H9 (cell line): ENCODE measurements at regions not wholly inside any gene's neighbourhood (a gene's known extent, or its start where the extent isn't known, plus 50 kb on each side); places are given as distances from the start of the nearest gene placed in this dataset.

Experiments
- DNase-seq: peaks from one replicate; pipeline ENCODE4 v3.0.0-alpha.2; 2017
- H2AFZ ChIP-seq: one replicate; pipeline ENCODE4 v1.6.1; 2013; ENCODE audit warnings: mild to moderate bottlenecking, low read length, control low read depth, moderate library complexity
- H2AK5ac ChIP-seq: 2 replicates; pipeline ENCODE4 v1.6.1; 2013; ENCODE audit warnings: low read length, control low read depth, mixed read lengths; ENCODE audit not compliant: insufficient read length
- H2BK120ac ChIP-seq: one replicate; pipeline ENCODE4 v1.6.1; 2013; ENCODE audit warnings: low read depth, mild to moderate bottlenecking, low read length, control low read depth, inconsistent platforms; ENCODE audit not compliant: poor library complexity, severe bottlenecking
- H2BK12ac ChIP-seq: 2 replicates; pipeline ENCODE4 v1.6.1; 2013; ENCODE audit warnings: low read length, control low read depth, mixed read lengths, low read depth; ENCODE audit not compliant: insufficient read length
- H2BK15ac ChIP-seq: 2 replicates; pipeline ENCODE4 v1.6.1; 2013; ENCODE audit warnings: low read depth, low read length, control low read depth
- H2BK20ac ChIP-seq: one replicate; pipeline ENCODE4 v1.6.1; 2013; ENCODE audit warnings: low read depth, mild to moderate bottlenecking, low read length, control low read depth, inconsistent platforms; ENCODE audit not compliant: poor library complexity, severe bottlenecking
- H2BK5ac ChIP-seq: 2 replicates; pipeline ENCODE4 v1.6.1; 2013; ENCODE audit warnings: low read length, control low read depth, mixed read lengths; ENCODE audit not compliant: insufficient read length
- H3K14ac ChIP-seq: 2 replicates; pipeline ENCODE4 v1.6.1; 2013; ENCODE audit warnings: low read length, control low read depth; ENCODE audit not compliant: insufficient read depth
- H3K18ac ChIP-seq: 2 replicates; pipeline ENCODE4 v1.6.1; 2013; ENCODE audit warnings: low read depth, mild to moderate bottlenecking, mixed read lengths, low read length, control low read depth; ENCODE audit not compliant: insufficient read length
- H3K23ac ChIP-seq: 2 replicates; pipeline ENCODE4 v1.6.1; 2013; ENCODE audit warnings: low read length, control low read depth, mixed read lengths, low read depth; ENCODE audit not compliant: insufficient read length
- H3K23me2 ChIP-seq: 2 replicates; pipeline ENCODE4 v1.6.1; 2013; ENCODE audit warnings: low read depth, mild to moderate bottlenecking, mixed read lengths, low read length, control low read depth; ENCODE audit not compliant: insufficient read length, poor library complexity, severe bottlenecking
- H3K27ac ChIP-seq: 2 replicates; pipeline ENCODE4 v1.5.1; 2013; ENCODE audit warnings: low read length, control low read depth, mixed read lengths, low read depth; ENCODE audit not compliant: insufficient read length
- H3K27me3 ChIP-seq: 2 replicates; pipeline ENCODE4 v1.6.1; 2013; ENCODE audit warnings: low read length, control low read depth, inconsistent platforms; ENCODE audit not compliant: insufficient read depth
- H3K4ac ChIP-seq: 2 replicates; pipeline ENCODE4 v1.6.1; 2013; ENCODE audit warnings: low read depth, mild to moderate bottlenecking, control low read depth, inconsistent platforms, low read length, moderate library complexity
- H3K4me1 ChIP-seq: 2 replicates; pipeline ENCODE4 v1.6.1; 2013; ENCODE audit warnings: low read length, control low read depth, inconsistent platforms; ENCODE audit not compliant: insufficient read depth
- H3K4me2 ChIP-seq: 2 replicates; pipeline ENCODE4 v1.6.1; 2013; ENCODE audit warnings: low read length, control low read depth, mixed read lengths; ENCODE audit not compliant: insufficient read length, insufficient read depth
- H3K56ac ChIP-seq: 2 replicates; pipeline ENCODE4 v1.6.1; 2013; ENCODE audit warnings: low read depth, mild to moderate bottlenecking, mixed read lengths, low read length, control low read depth; ENCODE audit not compliant: insufficient read length
- H3K79me1 ChIP-seq: 2 replicates; pipeline ENCODE4 v1.6.1; 2013; ENCODE audit warnings: low read depth, mild to moderate bottlenecking, moderate library complexity, low read length, control low read depth, inconsistent platforms; ENCODE audit not compliant: insufficient read depth, poor library complexity, severe bottlenecking
- H3K79me2 ChIP-seq: 2 replicates; pipeline ENCODE4 v1.6.1; 2013; ENCODE audit warnings: low read length, control low read depth, inconsistent platforms; ENCODE audit not compliant: insufficient read depth
- H3K9ac ChIP-seq: 2 replicates; pipeline ENCODE4 v1.6.1; 2013; ENCODE audit warnings: low read length, control low read depth, mixed read lengths; ENCODE audit not compliant: insufficient read length; ENCODE audit errors: extremely low read depth
- H3K9me3 ChIP-seq: one replicate; pipeline ENCODE4 v1.6.1; 2013; ENCODE audit warnings: low read depth, low read length, inconsistent platforms; ENCODE audit not compliant: control insufficient read depth
- H3T11ph ChIP-seq: one replicate; pipeline ENCODE4 v1.6.1; 2013; ENCODE audit warnings: mild to moderate bottlenecking, low read length, control low read depth, inconsistent platforms
- H4K20me1 ChIP-seq: one replicate; pipeline ENCODE4 v1.6.1; 2013; ENCODE audit not compliant: control insufficient read depth, insufficient read length, insufficient read depth
- H4K5ac ChIP-seq: 2 replicates; pipeline ENCODE4 v1.6.1; 2013; ENCODE audit warnings: low read depth, mild to moderate bottlenecking, mixed read lengths, low read length, control low read depth; ENCODE audit not compliant: insufficient read length
- H4K8ac ChIP-seq: replicated peaks from 2 replicates; pipeline ENCODE4 v1.6.1; 2013; ENCODE audit warnings: low read length, control low read depth, mixed read lengths, low read depth; ENCODE audit not compliant: insufficient read length
- H4K91ac ChIP-seq: 2 replicates; pipeline ENCODE4 v1.6.1; 2013; ENCODE audit warnings: low read depth, mild to moderate bottlenecking, moderate library complexity, mixed read lengths, low read length, control low read depth; ENCODE audit not compliant: insufficient read length
- H3K27ac Mint-ChIP-seq, 3 experiments: 2 replicates in 2 of 3; 3 replicates in 1 of 3; pipeline ENCODE4 v1.8.0; 2020 to 2021; ENCODE audit warnings: mixed read lengths in 3 of 3, mild to moderate bottlenecking in 1 of 3, moderate library complexity in 1 of 3
- H3K27me3 Mint-ChIP-seq: 2 replicates; pipeline ENCODE4 v1.8.0; 2021; ENCODE audit warnings: low read depth, mild to moderate bottlenecking, moderate library complexity, mixed read lengths
- H3K36me3 Mint-ChIP-seq, 3 experiments: 2 replicates in 2 of 3; 3 replicates in 1 of 3; pipeline ENCODE4 v1.8.0; 2020 to 2021; ENCODE audit warnings: low read depth in 3 of 3, mixed read lengths in 3 of 3; ENCODE audit not compliant: insufficient read depth in 1 of 3
- H3K4me1 Mint-ChIP-seq, 2 experiments: 2 replicates each; pipeline ENCODE4 v1.8.0; 2020; ENCODE audit warnings: mixed read lengths in 2 of 2
- H3K4me3 Mint-ChIP-seq, 2 experiments: 2 replicates in 1 of 2; 3 replicates in 1 of 2; pipeline ENCODE4 v1.8.0; 2020 to 2021; ENCODE audit warnings: mild to moderate bottlenecking in 2 of 2, mixed read lengths in 2 of 2, moderate library complexity in 1 of 2
- H3K9me3 Mint-ChIP-seq, 2 experiments: 2 replicates in 1 of 2; 3 replicates in 1 of 2; pipeline ENCODE4 v1.8.0; 2020; ENCODE audit warnings: mild to moderate bottlenecking in 2 of 2, mixed read lengths in 2 of 2, moderate library complexity in 1 of 2
- CTCF ChIP-seq: fragments of 200-600 bp; sonication (generic); conservative IDR thresholded peaks from 3 replicates; pipeline ENCODE4 v1.8.0; 2021; ENCODE audit warnings: antibody characterized with exemption, mild to moderate bottlenecking
- WGBS: extraction: QIAGEN DNeasy Blood & Tissue Kit; methylation state at CpG from one replicate; pipeline ENCODE4 v1.1.7; 2013; ENCODE audit warnings: missing lambda C conversion rate, low lambda C conversion rate, mixed read lengths; ENCODE audit not compliant: insufficient read length; ENCODE audit errors: extremely low coverage; 5-methylcytosine and 5-hydroxymethylcytosine counted together

- Histone ChIP-seq H3K4ac (no peak overlapping the region), H4K20me1 (no peaks in the 10 kb centered on the region), H2BK5ac (no peak overlapping the region), H2BK20ac (no peak overlapping the region), H3K9ac (no peak overlapping the region), H3K23ac (no peak overlapping the region), H3K18ac (no peak overlapping the region), H2BK12ac (no peak overlapping the region), H3K4me1 (no peaks in the 10 kb centered on the region), H4K8ac (no peak overlapping the region), H4K5ac (no peak overlapping the region), H3K79me1 (no peaks in the 10 kb centered on the region), H3T11ph (no peak overlapping the region), H3K79me2 (no peaks in the 10 kb centered on the region; the same call in 1 of the 2 replicates), H3K27me3 (no peaks in the 10 kb centered on the region), H2AK5ac (no peak overlapping the region), H2BK120ac (no peak overlapping the region), H3K14ac (no peak overlapping the region), H3K9me3 (no peaks in the 10 kb centered on the region), H2BK15ac (no peak overlapping the region), H4K91ac (no peak overlapping the region), H3K56ac (no peak overlapping the region), H3K27ac (no peak overlapping the region), H2AFZ (no peak overlapping the region), H3K23me2 (no peaks in the 10 kb centered on the region), H3K4me2 (no peak overlapping the region)
- no peak for TF ChIP-seq CTCF
- H3K27ac Mint-ChIP-seq = no peak overlapping the region
- H3K4me3 Mint-ChIP-seq = no peak overlapping the region
- DNase-seq = no peak
- WGBS = no CpG with 5 or more reads among the region's 2 CpGs
- no peaks in the 10 kb centered on the region for H3K27me3 Mint-ChIP-seq
- H3K4me1 Mint-ChIP-seq = peaks cover 13% of the 10 kb centered on the region in 2 experiments
- H3K36me3 Mint-ChIP-seq = peaks cover 0 to 4% (median 0%) of the 10 kb centered on the region in 3 experiments; a peak in 1 of 7 replicates
- peaks cover 0 to 5% of the 10 kb centered on the region in 2 experiments; a peak in 1 of 5 replicates for H3K9me3 Mint-ChIP-seq
Observed at GRCh38 chr13:68944272-68944671, 1163.4 kb upstream of the ATXN8OS start.
